ENCODE measurements at regions not wholly inside any gene's neighbourhood (a gene's known extent, or its start where the extent isn't known, plus 50 kb on each side); places are given as distances from the start of the nearest gene placed in this dataset.

GRCh38 chr13:61470786-61471185 is 55.1 kb upstream of the PCDH20 start:
- TF ChIP-seq ZNF114 (CRISPR knock-in tag; IDR thresholded peaks at IDR 0.05) (no peak), REST (IDR thresholded peaks at IDR 0.05; ENCODE audit: unreplicated experiment) (no peak), EZH2phosphoT487 (IDR thresholded peaks at IDR 0.05; ENCODE audit: unreplicated experiment) (no peak), JUNB (IDR thresholded peaks at IDR 0.05; ENCODE audit: unreplicated experiment) (no peak), EZH2 (IDR thresholded peaks at IDR 0.05; ENCODE audit: low read depth, unreplicated experiment) (no peak), POLR2AphosphoS5 (IDR thresholded peaks at IDR 0.05; ENCODE audit: low read depth) (no peak), ETS1 (IDR thresholded peaks at IDR 0.05) (no peak), CREB1 (CRISPR knock-in tag; IDR thresholded peaks at IDR 0.05; ENCODE audit: low read depth) (no peak), STAT1 (IDR thresholded peaks at IDR 0.05; ENCODE audit: unreplicated experiment) (no peak), NANOG (IDR thresholded peaks at IDR 0.05; ENCODE audit: borderline replicate concordance) (no peak)
- TF ChIP-seq, protein P1, sequence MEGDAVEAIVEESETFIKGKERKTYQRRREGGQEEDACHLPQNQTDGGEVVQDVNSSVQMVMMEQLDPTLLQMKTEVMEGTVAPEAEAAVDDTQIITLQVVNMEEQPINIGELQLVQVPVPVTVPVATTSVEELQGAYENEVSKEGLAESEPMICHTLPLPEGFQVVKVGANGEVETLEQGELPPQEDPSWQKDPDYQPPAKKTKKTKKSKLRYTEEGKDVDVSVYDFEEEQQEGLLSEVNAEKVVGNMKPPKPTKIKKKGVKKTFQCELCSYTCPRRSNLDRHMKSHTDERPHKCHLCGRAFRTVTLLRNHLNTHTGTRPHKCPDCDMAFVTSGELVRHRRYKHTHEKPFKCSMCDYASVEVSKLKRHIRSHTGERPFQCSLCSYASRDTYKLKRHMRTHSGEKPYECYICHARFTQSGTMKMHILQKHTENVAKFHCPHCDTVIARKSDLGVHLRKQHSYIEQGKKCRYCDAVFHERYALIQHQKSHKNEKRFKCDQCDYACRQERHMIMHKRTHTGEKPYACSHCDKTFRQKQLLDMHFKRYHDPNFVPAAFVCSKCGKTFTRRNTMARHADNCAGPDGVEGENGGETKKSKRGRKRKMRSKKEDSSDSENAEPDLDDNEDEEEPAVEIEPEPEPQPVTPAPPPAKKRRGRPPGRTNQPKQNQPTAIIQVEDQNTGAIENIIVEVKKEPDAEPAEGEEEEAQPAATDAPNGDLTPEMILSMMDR (conservative IDR thresholded peaks at IDR 0.05; ENCODE audit: low read depth in 2 of 2), result no peak

Data from GM23338 (cell line).